Endodermal cell (in vitro differentiated cells): ENCODE measurements at regions not wholly inside any gene's neighbourhood (a gene's known extent, or its start where the extent isn't known, plus 50 kb on each side); places are given as distances from the start of the nearest gene placed in this dataset.

ENCODE experiments used
- DNase-seq: peaks from one replicate; pipeline ENCODE4 v3.0.0-alpha.2; 2017
- H3K27ac ChIP-seq: 2 replicates; pipeline ENCODE4 v1.5.1; 2013; ENCODE audit warnings: mild to moderate bottlenecking, low read depth, low read length, moderate library complexity
- H3K27me3 ChIP-seq: 2 replicates; pipeline ENCODE4 v1.6.1; 2013; ENCODE audit warnings: mild to moderate bottlenecking, low read length, moderate library complexity; ENCODE audit not compliant: insufficient read depth, control insufficient read depth, poor library complexity, severe bottlenecking
- H3K36me3 ChIP-seq: 2 replicates; pipeline ENCODE4 v1.7.0; 2013; ENCODE audit warnings: mild to moderate bottlenecking, low read length, moderate library complexity; ENCODE audit not compliant: control insufficient read depth, insufficient read depth
- H3K4me1 ChIP-seq: one replicate; pipeline ENCODE4 v1.7.0; 2013; ENCODE audit warnings: low read length; ENCODE audit not compliant: control insufficient read depth, insufficient read depth
- H3K4me3 ChIP-seq: 2 replicates; pipeline ENCODE4 v1.5.1; 2013; ENCODE audit warnings: mild to moderate bottlenecking, low read length, moderate library complexity
- H3K9ac ChIP-seq: 2 replicates; pipeline ENCODE4 v1.6.1; 2013; ENCODE audit warnings: mild to moderate bottlenecking, low read length, moderate library complexity; ENCODE audit not compliant: poor library complexity, severe bottlenecking; ENCODE audit errors: extremely low read depth
- H3K9me3 ChIP-seq: 2 replicates; pipeline ENCODE4 v1.6.1; 2013; ENCODE audit warnings: mild to moderate bottlenecking, low read length, moderate library complexity; ENCODE audit not compliant: control insufficient read depth
- H3K27ac Mint-ChIP-seq: 2 replicates; pipeline ENCODE4 v1.8.0; 2020; ENCODE audit warnings: mixed read lengths
- H3K27me3 Mint-ChIP-seq: 2 replicates; pipeline ENCODE4 v1.8.0; 2021; ENCODE audit warnings: mild to moderate bottlenecking, mixed read lengths; ENCODE audit not compliant: insufficient read depth
- H3K36me3 Mint-ChIP-seq: 2 replicates; pipeline ENCODE4 v1.8.0; 2020; ENCODE audit warnings: low read depth, mixed read lengths
- H3K4me1 Mint-ChIP-seq: 2 replicates; pipeline ENCODE4 v1.8.0; 2020; ENCODE audit warnings: mixed read lengths
- H3K4me3 Mint-ChIP-seq: 2 replicates; pipeline ENCODE4 v1.8.0; 2020; ENCODE audit warnings: mild to moderate bottlenecking, moderate library complexity, mixed read lengths
- H3K9me3 Mint-ChIP-seq: 2 replicates; pipeline ENCODE4 v1.8.0; 2020; ENCODE audit warnings: mild to moderate bottlenecking, mixed read lengths
- WGBS, 2 experiments: methylation state at CpG; one replicate each; pipeline versions ENCODE4 v1.1.5 to v1.1.7; 2013; ENCODE audit warnings: missing lambda C conversion rate in 2 of 2, mixed read lengths in 1 of 2; ENCODE audit not compliant: insufficient coverage in 1 of 2, insufficient read length in 1 of 2; 5-methylcytosine and 5-hydroxymethylcytosine counted together
- TF ChIP-seq, protein P1 (sequence below): fragments of 200-600 bp; sonication (generic); conservative IDR thresholded peaks from 2 replicates; pipeline ENCODE4 v1.5.0; 2021; ENCODE audit warnings: antibody characterized with exemption, mild to moderate bottlenecking

DNA sequence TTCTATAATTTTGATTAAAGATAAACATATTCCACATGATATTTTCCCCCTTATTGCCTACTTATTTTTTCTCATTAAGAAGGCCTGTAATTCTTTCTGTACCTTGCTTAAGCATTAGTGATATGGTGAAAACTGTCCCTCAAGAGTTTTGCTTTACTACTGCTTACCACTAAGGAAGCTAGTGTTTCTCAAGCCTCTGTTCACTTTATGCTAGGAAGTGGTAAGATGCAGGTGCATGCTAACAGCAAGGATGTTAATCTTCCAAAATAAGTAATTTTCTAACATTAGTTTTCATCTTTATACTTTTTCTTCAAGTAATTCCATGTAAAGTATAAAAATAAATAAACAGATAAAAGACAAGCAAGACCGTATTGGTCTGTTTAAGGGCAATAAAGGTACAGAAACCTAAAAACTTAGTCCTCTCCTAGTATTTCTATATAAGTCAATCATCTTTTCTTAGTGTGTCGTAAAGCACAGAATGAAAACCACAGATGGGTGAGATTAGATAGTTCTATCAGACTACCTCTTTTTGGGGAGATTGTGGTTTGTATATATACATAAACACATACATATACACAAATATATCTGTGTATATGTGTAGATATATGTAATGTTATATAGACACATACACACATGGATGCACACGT is 731.0 kb upstream of the CNTN5 start:
- Mint-ChIP-seq H3K36me3 (no peaks in the 10 kb centered on the region), H3K27ac (no peak overlapping the region), H3K27me3 (no peaks in the 10 kb centered on the region), H3K9me3 (peaks cover 1% of the 10 kb centered on the region), H3K4me1 (no peaks in the 10 kb centered on the region), H3K4me3 (no peak overlapping the region)
- 100% methylated on average over 1 of the region's 3 CpGs; no CpG with 5 or more reads in 1 of the 2 experiments for WGBS, 2 experiments
- no peak overlapping the region for H3K4me3 ChIP-seq
- TF ChIP-seq, protein P1, sequence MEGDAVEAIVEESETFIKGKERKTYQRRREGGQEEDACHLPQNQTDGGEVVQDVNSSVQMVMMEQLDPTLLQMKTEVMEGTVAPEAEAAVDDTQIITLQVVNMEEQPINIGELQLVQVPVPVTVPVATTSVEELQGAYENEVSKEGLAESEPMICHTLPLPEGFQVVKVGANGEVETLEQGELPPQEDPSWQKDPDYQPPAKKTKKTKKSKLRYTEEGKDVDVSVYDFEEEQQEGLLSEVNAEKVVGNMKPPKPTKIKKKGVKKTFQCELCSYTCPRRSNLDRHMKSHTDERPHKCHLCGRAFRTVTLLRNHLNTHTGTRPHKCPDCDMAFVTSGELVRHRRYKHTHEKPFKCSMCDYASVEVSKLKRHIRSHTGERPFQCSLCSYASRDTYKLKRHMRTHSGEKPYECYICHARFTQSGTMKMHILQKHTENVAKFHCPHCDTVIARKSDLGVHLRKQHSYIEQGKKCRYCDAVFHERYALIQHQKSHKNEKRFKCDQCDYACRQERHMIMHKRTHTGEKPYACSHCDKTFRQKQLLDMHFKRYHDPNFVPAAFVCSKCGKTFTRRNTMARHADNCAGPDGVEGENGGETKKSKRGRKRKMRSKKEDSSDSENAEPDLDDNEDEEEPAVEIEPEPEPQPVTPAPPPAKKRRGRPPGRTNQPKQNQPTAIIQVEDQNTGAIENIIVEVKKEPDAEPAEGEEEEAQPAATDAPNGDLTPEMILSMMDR: no peak
- DNase-seq: no peak
- no peaks in the 10 kb centered on the region for H3K9me3 ChIP-seq
- no peaks in the 10 kb centered on the region for H3K4me1 ChIP-seq
- no peaks in the 10 kb centered on the region for H3K36me3 ChIP-seq
- H3K9ac ChIP-seq: no peak overlapping the region
- H3K27ac ChIP-seq: no peak overlapping the region
- H3K27me3 ChIP-seq: no peaks in the 10 kb centered on the region

DNA sequence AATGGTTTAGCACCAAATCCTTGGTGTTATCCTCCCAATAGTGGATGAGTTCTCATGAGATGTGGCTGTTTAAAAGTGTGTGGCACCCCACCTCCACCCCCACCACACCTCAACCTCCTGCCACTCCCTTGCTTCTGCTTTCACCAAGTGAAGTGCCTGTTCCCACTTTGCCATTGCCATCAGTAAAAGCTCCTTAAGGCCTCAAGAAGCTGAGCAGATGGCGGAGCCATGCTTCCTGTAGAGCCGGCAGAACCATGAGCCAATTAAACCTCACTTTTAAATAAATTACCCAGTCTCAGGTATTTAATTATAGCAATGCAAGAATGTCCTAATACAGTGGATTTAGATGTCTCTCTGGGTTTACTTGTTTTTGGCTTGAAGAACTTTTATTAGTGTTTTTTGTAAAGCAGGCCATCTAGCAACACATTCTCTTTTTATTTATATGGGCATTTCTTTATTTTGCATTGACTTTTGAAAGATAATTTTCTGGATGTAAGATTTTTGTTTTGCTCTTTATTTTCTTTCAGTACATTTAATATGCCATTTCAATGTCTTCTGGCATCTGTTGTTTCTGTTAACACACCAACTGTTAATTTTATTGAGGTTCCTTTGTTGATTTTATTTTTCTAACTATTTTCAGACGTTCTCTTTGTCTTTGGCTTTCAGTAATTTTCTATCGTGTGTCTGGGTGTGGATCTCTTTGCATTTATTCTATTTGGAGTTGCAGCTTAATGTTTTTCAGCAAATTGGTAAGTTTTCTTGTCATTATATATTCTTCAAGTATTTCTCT is 724.5 kb upstream of the CNTN5 start:
- Histone ChIP-seq H3K9ac (no peak overlapping the region), H3K27me3 (no peaks in the 10 kb centered on the region), H3K36me3 (no peaks in the 10 kb centered on the region), H3K9me3 (no peaks in the 10 kb centered on the region), H3K4me3 (no peak overlapping the region), H3K27ac (no peak overlapping the region), H3K4me1 (no peaks in the 10 kb centered on the region)
- Mint-ChIP-seq H3K36me3 (no peaks in the 10 kb centered on the region), H3K4me3 (no peak overlapping the region), H3K4me1 (peaks cover 2% of the 10 kb centered on the region), H3K27ac (no peak overlapping the region), H3K27me3 (no peaks in the 10 kb centered on the region), H3K9me3 (peaks cover 1% of the 10 kb centered on the region)
- no peak for DNase-seq
- 96% methylated on average over 4 of the region's 4 CpGs; no CpG with 5 or more reads in 1 of the 2 experiments for WGBS, 2 experiments
- TF ChIP-seq, protein P1: no peak

DNA sequence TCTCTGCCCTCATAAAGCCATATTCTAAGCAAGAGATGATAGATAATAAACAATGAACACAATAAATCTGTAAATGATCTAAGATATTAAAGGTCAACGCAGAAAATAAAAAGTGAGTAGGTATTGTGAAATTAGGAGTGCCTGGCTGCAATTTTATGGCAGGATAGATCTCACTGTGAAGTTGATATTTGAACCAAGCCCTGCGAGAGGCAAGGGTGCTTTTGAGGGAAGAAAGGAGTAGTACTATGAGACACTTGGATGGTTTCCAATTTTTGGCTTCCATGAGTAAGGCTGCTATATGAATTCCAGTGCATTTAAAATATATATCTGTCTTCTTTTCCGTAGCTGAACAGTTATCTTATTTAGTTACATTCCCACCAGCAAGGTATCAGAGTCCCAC is 720.0 kb upstream of the CNTN5 start:
- no peaks in the 10 kb centered on the region for H3K27me3 ChIP-seq
- H3K4me3 ChIP-seq: no peak overlapping the region
- Mint-ChIP-seq H3K27me3 (no peaks in the 10 kb centered on the region), H3K4me3 (no peak overlapping the region), H3K4me1 (peaks cover 2% of the 10 kb centered on the region), H3K36me3 (no peaks in the 10 kb centered on the region), H3K27ac (no peak overlapping the region), H3K9me3 (no peaks in the 10 kb centered on the region)
- H3K4me1 ChIP-seq: no peaks in the 10 kb centered on the region
- no peak overlapping the region for H3K9ac ChIP-seq
- no peak overlapping the region for H3K27ac ChIP-seq
- WGBS, 2 experiments: 89 to 100% methylated on average over 2 to 3 of the region's 3 CpGs
- TF ChIP-seq, protein P1: no peak
- no peaks in the 10 kb centered on the region for H3K9me3 ChIP-seq
- no peak for DNase-seq
- no peaks in the 10 kb centered on the region for H3K36me3 ChIP-seq
